ENCODE measurements at regions not wholly inside any gene's neighbourhood (a gene's known extent, or its start where the extent isn't known, plus 50 kb on each side); places are given as distances from the start of the nearest gene placed in this dataset.

DNA sequence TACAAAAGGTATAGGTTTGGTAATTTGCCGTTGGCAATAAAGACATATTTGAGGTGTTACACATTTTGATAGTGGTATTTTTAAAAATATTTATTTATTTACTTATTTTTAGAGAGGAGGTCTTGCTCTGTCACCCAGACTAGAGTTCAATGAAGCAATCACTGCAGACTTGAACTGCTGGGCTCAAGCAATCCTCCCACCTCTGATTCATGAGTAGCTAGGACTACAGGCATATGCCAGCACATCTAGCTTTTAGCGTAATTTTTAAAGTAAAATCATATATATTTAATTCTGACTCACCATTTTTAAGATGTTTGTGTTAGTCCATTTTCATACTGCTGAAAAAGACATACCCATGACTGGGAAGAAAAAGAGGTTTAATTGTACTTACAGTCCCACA, 1974.3 kb downstream of the EFNA5 start:
- peaks cover 0 to 8% of the 10 kb centered on the region in 2 experiments; a peak in 4 of 5 replicates for H3K9me3 Mint-ChIP-seq
- TF ChIP-seq, protein P1, sequence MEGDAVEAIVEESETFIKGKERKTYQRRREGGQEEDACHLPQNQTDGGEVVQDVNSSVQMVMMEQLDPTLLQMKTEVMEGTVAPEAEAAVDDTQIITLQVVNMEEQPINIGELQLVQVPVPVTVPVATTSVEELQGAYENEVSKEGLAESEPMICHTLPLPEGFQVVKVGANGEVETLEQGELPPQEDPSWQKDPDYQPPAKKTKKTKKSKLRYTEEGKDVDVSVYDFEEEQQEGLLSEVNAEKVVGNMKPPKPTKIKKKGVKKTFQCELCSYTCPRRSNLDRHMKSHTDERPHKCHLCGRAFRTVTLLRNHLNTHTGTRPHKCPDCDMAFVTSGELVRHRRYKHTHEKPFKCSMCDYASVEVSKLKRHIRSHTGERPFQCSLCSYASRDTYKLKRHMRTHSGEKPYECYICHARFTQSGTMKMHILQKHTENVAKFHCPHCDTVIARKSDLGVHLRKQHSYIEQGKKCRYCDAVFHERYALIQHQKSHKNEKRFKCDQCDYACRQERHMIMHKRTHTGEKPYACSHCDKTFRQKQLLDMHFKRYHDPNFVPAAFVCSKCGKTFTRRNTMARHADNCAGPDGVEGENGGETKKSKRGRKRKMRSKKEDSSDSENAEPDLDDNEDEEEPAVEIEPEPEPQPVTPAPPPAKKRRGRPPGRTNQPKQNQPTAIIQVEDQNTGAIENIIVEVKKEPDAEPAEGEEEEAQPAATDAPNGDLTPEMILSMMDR (conservative IDR thresholded peaks at IDR 0.05): no peak
- no peak overlapping the region for H2BK20ac ChIP-seq (ENCODE audit: low read depth, low read length, poor library complexity, severe bottlenecking)

More for the DNA sequence above, 1974.3 kb downstream of the EFNA5 start:
- Histone ChIP-seq H4K91ac (ENCODE audit: insufficient read length, low read depth, low read length) (no peak overlapping the region), H4K8ac (replicated peaks; ENCODE audit: insufficient read length, low read depth, low read length) (no peak overlapping the region), H3K23me2 (ENCODE audit: insufficient read length, low read depth, low read length, poor library complexity, severe bottlenecking) (no peaks in the 10 kb centered on the region), H3K4me2 (ENCODE audit: insufficient read depth, insufficient read length, low read length) (no peak overlapping the region), H4K5ac (ENCODE audit: insufficient read length, low read depth, low read length) (no peak overlapping the region), H2BK12ac (ENCODE audit: insufficient read length, low read depth, low read length) (no peak overlapping the region), H3K14ac (ENCODE audit: insufficient read depth, low read length) (no peak overlapping the region), H2AFZ (ENCODE audit: low read length) (no peak overlapping the region), H3K79me1 (ENCODE audit: insufficient read depth, low read depth, low read length, poor library complexity, severe bottlenecking) (no peaks in the 10 kb centered on the region), H3K56ac (ENCODE audit: insufficient read length, low read depth, low read length) (no peak overlapping the region), H4K20me1 (ENCODE audit: control insufficient read depth, insufficient read depth, insufficient read length) (no peaks in the 10 kb centered on the region), H3K27me3 (ENCODE audit: insufficient read depth, low read length) (no peaks in the 10 kb centered on the region), H3K23ac (ENCODE audit: insufficient read length, low read depth, low read length) (no peak overlapping the region), H2BK5ac (ENCODE audit: insufficient read length, low read length) (no peak overlapping the region), H3K27ac (ENCODE audit: insufficient read length, low read depth, low read length) (no peak overlapping the region), H3K4me1 (ENCODE audit: insufficient read depth, low read length) (no peaks in the 10 kb centered on the region), H3K18ac (ENCODE audit: insufficient read length, low read depth, low read length) (no peak overlapping the region), H3K4ac (ENCODE audit: low read depth, low read length) (no peak overlapping the region), H2BK15ac (ENCODE audit: low read depth, low read length) (no peak overlapping the region), H3K79me2 (ENCODE audit: insufficient read depth, low read length) (no peaks in the 10 kb centered on the region), H3K9me3 (ENCODE audit: control insufficient read depth, low read depth, low read length) (no peaks in the 10 kb centered on the region), H2BK120ac (ENCODE audit: low read depth, low read length, poor library complexity, severe bottlenecking) (no peak overlapping the region), H3T11ph (ENCODE audit: low read length) (no peak overlapping the region), H2AK5ac (ENCODE audit: insufficient read length, low read length) (no peak overlapping the region), H3K9ac (ENCODE audit: extremely low read depth, insufficient read length, low read length) (no peak overlapping the region)
- no peak overlapping the region for H3K4me3 Mint-ChIP-seq
- no peaks in the 10 kb centered on the region for H3K27me3 Mint-ChIP-seq (ENCODE audit: low read depth)
- H3K4me1 Mint-ChIP-seq: peaks cover 9 to 12% of the 10 kb centered on the region in 2 experiments
- no CpG with 5 or more reads among the region's 2 CpGs for WGBS (ENCODE audit: extremely low coverage, insufficient read length, low lambda C conversion rate)
- peaks cover 3 to 24% (median 5%) of the 10 kb centered on the region in 3 experiments; a peak in 5 of 7 replicates for H3K36me3 Mint-ChIP-seq (ENCODE audit: insufficient read depth in 1 of 3, low read depth in 3 of 3)
- H3K27ac Mint-ChIP-seq: no peak overlapping the region
- no peak for DNase-seq
